ENCODE measurements at regions not wholly inside any gene's neighbourhood (a gene's known extent, or its start where the extent isn't known, plus 50 kb on each side); places are given as distances from the start of the nearest gene placed in this dataset.

DNA sequence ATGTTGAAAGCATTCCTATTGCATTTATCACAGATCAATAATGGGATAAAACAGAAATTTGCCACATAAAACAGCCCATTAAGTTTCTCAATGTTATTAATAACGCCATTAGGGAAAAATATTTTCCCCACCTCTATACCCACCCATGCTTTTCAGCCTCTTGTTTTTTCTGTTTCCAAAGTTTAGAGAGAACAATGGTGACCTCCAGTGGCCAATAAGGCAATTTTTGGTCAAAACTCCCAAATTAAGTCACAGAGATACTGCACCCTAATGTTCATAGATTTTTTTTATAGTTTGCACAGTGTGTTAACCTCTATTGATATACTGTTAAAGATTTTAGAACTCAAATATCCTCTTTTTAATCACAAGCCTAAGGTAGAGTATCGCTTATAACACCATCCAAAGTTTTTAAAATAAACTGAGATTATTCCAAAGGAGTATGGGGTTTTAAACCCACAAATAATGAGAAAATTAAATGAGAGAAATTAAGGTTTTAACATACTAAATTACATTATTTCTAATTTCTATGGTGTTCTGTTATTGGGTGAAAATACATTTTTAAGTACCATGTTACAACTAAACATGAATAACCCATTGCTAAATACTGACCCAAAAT lies 184.7 kb upstream of the DCN start:
- TF ChIP-seq, protein P1, sequence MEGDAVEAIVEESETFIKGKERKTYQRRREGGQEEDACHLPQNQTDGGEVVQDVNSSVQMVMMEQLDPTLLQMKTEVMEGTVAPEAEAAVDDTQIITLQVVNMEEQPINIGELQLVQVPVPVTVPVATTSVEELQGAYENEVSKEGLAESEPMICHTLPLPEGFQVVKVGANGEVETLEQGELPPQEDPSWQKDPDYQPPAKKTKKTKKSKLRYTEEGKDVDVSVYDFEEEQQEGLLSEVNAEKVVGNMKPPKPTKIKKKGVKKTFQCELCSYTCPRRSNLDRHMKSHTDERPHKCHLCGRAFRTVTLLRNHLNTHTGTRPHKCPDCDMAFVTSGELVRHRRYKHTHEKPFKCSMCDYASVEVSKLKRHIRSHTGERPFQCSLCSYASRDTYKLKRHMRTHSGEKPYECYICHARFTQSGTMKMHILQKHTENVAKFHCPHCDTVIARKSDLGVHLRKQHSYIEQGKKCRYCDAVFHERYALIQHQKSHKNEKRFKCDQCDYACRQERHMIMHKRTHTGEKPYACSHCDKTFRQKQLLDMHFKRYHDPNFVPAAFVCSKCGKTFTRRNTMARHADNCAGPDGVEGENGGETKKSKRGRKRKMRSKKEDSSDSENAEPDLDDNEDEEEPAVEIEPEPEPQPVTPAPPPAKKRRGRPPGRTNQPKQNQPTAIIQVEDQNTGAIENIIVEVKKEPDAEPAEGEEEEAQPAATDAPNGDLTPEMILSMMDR (IDR thresholded peaks at IDR 0.05; ENCODE audit: low read depth, low read length), result peak; percentile 71
- no peak for TF ChIP-seq EZH2phosphoT487 (IDR thresholded peaks at IDR 0.05; ENCODE audit: low read depth)

Data from OCI-LY3 (cell line).